Spleen (tissue), 7 donors: ENCODE measurements at regions not wholly inside any gene's neighbourhood (a gene's known extent, or its start where the extent isn't known, plus 50 kb on each side); places are given as distances from the start of the nearest gene placed in this dataset.

Experiments used
- POLR2A ChIP-seq, 3 donors: fragments of 450-650 bp; IDR thresholded peaks; one replicate each; pipeline ENCODE4 v1.5.1; 2017; ENCODE audit warnings: antibody characterized with exemption in 3 of 3, mild to moderate bottlenecking in 1 of 3
- TF ChIP-seq, protein P1 (sequence below), 11 experiments: fragments of 200-600 bp in 7 of 11; fragments of 450-650 bp in 4 of 11; sonication (generic) in 4 of 11; IDR thresholded peaks in 8 of 11; conservative IDR thresholded peaks in 3 of 11; 1 replicate in 7 of 11; 2 replicates in 4 of 11; pipeline versions ENCODE4 v1.4.0 to v1.8.0; 2016 to 2021; ENCODE audit warnings: antibody characterized with exemption in 11 of 11, inconsistent platforms in 4 of 11, mild to moderate bottlenecking in 1 of 11
- donor health status: DM: no; HTN: no; CAD: no; lungs with moderate emphysema.
- donor health status: DM: no; HTN: no; CAD: no.
- donor health status: DM: no; HTN: no; CAD: no.

DNA sequence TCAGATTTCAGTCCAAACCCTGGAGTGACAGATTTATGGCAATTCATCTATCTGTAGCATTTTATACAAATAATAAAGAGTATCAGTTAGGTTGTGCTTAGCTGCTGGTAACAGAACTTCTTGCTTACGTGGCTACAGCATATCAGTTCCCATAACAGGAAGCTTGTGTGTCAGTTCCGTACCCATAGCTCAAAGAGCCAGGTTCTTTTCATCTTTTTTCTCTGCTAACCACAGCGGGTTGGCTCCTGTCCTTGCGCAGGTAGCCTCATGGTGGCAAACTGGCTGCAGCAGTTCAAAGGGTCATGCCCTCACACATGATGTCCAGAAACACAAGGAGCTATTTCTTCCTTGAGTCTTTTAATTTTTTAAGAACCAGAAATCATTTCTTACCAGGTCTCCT, 1041.8 kb downstream of the GATA3 start:
- TF ChIP-seq POLR2A (IDR thresholded peaks at IDR 0.05): no peak
- TF ChIP-seq, protein P1, sequence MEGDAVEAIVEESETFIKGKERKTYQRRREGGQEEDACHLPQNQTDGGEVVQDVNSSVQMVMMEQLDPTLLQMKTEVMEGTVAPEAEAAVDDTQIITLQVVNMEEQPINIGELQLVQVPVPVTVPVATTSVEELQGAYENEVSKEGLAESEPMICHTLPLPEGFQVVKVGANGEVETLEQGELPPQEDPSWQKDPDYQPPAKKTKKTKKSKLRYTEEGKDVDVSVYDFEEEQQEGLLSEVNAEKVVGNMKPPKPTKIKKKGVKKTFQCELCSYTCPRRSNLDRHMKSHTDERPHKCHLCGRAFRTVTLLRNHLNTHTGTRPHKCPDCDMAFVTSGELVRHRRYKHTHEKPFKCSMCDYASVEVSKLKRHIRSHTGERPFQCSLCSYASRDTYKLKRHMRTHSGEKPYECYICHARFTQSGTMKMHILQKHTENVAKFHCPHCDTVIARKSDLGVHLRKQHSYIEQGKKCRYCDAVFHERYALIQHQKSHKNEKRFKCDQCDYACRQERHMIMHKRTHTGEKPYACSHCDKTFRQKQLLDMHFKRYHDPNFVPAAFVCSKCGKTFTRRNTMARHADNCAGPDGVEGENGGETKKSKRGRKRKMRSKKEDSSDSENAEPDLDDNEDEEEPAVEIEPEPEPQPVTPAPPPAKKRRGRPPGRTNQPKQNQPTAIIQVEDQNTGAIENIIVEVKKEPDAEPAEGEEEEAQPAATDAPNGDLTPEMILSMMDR (IDR thresholded peaks at IDR 0.05 in 8 of 11, conservative IDR thresholded peaks at IDR 0.05 in 3 of 11): no peak
